SK-N-SH treated with all-trans-retinoic acid at 6 μM for 48 hours (cell line): ENCODE measurements at regions not wholly inside any gene's neighbourhood (a gene's known extent, or its start where the extent isn't known, plus 50 kb on each side); places are given as distances from the start of the nearest gene placed in this dataset.

ENCODE experiments used
- BACH2 ChIP-seq: fragments of 250-450 bp; sonication (Bioruptor Pico); IDR thresholded peaks from 2 replicates; pipeline ENCODE4 v1.9.0; 2021; ENCODE audit warnings: mild to moderate bottlenecking, borderline replicate concordance
- CREB5 ChIP-seq: fragments of 250-450 bp; sonication (Bioruptor Pico); IDR thresholded peaks from 2 replicates; pipeline ENCODE4 v1.5.1; 2020; ENCODE audit warnings: low read depth, mild to moderate bottlenecking, moderate library complexity
- ISL1 ChIP-seq: fragments of 250-450 bp; sonication (Bioruptor Pico); IDR thresholded peaks from 2 replicates; pipeline ENCODE4 v2.1.2; 2022; ENCODE audit warnings: mild to moderate bottlenecking, moderate library complexity
- PPARA ChIP-seq: fragments of 250-450 bp; sonication (Bioruptor Pico); IDR thresholded peaks from 2 replicates; pipeline ENCODE4 v1.5.0; 2020; ENCODE audit warnings: mild to moderate bottlenecking, borderline replicate concordance
- RARB ChIP-seq: fragments of 250-450 bp; sonication (Bioruptor Pico); IDR thresholded peaks from 2 replicates; pipeline ENCODE4 v1.8.0; 2021; ENCODE audit warnings: mild to moderate bottlenecking, moderate library complexity
- TCF4 ChIP-seq: fragments of 250-450 bp; sonication (Bioruptor Pico); IDR thresholded peaks from 2 replicates; pipeline ENCODE4 v1.8.0; 2021; ENCODE audit warnings: mild to moderate bottlenecking, moderate library complexity, borderline replicate concordance
- TOX ChIP-seq: fragments of 250-450 bp; sonication (Bioruptor Pico); IDR thresholded peaks from 2 replicates; pipeline ENCODE4 v1.8.0; 2021; ENCODE audit warnings: mild to moderate bottlenecking, moderate library complexity, borderline replicate concordance
- TSHZ2 ChIP-seq: fragments of 250-450 bp; sonication (Bioruptor Pico); IDR thresholded peaks from 2 replicates; pipeline ENCODE4 v1.5.0; 2020; ENCODE audit warnings: mild to moderate bottlenecking, moderate library complexity

GRCh38 chr16:55264949-55265348 is 59.1 kb upstream of the IRX6 start:
- TF ChIP-seq TCF4 (CRISPR knock-in tag) (no peak), BACH2 (CRISPR knock-in tag) (no peak), CREB5 (CRISPR knock-in tag) (no peak), PPARA (CRISPR knock-in tag) (no peak), RARB (CRISPR knock-in tag) (no peak), TSHZ2 (CRISPR knock-in tag) (no peak), ISL1 (CRISPR knock-in tag) (no peak), TOX (no peak)
